Jurkat, Clone E6-1 (cell line): ENCODE measurements at regions not wholly inside any gene's neighbourhood (a gene's known extent, or its start where the extent isn't known, plus 50 kb on each side); places are given as distances from the start of the nearest gene placed in this dataset.

Experiments
- DNase-seq: peaks from one replicate; pipeline ENCODE4 v3.0.0-alpha.2; 2011; ENCODE audit warnings: low read depth, low spot score
- H3K4me3 ChIP-seq: 2 replicates; pipeline ENCODE4 v1.5.1; 2011; ENCODE audit warnings: mild to moderate bottlenecking, low read length, control low read depth, moderate library complexity

- DNase-seq = no peak
- H3K4me3 ChIP-seq = no peak overlapping the region
Observed at GRCh38 chr4:18314731-18315130, 293.2 kb upstream of the LCORL start.

- no peak overlapping the region for H3K4me3 ChIP-seq
- no peak for DNase-seq
Observed at GRCh38 chr4:18297684-18298083, 276.1 kb upstream of the LCORL start.

- no peak for DNase-seq
- H3K4me3 ChIP-seq = no peak overlapping the region
Observed at GRCh38 chr4:18296411-18296810, 274.9 kb upstream of the LCORL start.

DNA sequence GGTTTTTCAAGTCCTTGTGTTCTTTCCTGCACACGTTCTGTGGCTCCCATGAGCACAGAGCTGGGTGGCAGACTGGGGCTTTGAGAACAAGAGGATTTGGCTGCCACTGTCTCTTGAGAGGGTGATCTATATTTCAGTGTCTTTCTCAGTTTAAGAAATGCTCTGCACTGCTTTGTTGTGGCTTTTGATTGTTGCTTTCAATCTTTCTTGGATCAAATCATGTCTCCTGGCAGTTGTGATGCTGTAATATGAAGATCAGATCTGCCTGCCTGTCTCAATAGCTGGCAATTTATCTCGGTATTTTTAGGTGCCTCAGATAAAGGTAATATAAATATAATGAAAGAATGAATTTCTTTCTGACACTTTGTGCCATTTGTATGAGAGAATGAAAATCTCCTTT is 273.3 kb upstream of the LCORL start:
- DNase-seq = no peak
- H3K4me3 ChIP-seq = no peak overlapping the region

GRCh38 chr4:18294021-18294420 is 272.5 kb upstream of the LCORL start:
- no peak for DNase-seq
- no peak overlapping the region for H3K4me3 ChIP-seq

GRCh38 chr4:18292411-18292810 is 270.9 kb upstream of the LCORL start:
- no peak for DNase-seq

DNA sequence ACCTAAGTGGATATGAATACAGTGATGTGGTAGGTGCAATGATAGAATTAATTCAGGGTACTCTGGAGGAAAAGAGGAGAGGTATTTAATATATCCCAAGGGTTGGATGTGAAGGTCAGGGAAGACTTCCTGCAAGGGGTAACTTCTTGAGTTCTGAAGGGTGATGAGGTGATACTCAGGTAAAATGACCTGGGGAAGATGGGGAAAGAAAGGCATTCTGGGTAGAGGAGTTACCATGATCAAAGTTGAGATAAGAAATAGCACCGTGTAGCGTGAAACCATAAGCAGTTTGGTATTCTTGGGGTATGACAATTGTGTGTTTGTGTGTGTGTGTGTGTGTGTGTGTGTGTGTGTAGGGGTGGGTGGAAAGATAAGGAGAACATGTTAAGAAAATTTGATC is 270.4 kb upstream of the LCORL start:
- no peak for DNase-seq
- H3K4me3 ChIP-seq = no peak overlapping the region

More at GRCh38 chr4:18292411-18292810, 270.9 kb upstream of the LCORL start:
- no peak overlapping the region for H3K4me3 ChIP-seq

- H3K4me3 ChIP-seq = no peak overlapping the region
- no peak for DNase-seq
Observed at GRCh38 chr4:18291256-18291655, 269.7 kb upstream of the LCORL start.

GRCh38 chr4:18285357-18285756 is 263.8 kb upstream of the LCORL start:
- DNase-seq = no peak
- no peak overlapping the region for H3K4me3 ChIP-seq

GRCh38 chr4:18278244-18278643 is 256.7 kb upstream of the LCORL start:
- no peak overlapping the region for H3K4me3 ChIP-seq
- DNase-seq = no peak

- no peak overlapping the region for H3K4me3 ChIP-seq
- no peak for DNase-seq
Observed at GRCh38 chr4:18262832-18263231, 241.3 kb upstream of the LCORL start.

- DNase-seq = no peak
- H3K4me3 ChIP-seq = no peak overlapping the region
Observed at GRCh38 chr4:18252052-18252451, 230.5 kb upstream of the LCORL start.

GRCh38 chr4:18250564-18250963 is 229.0 kb upstream of the LCORL start:
- no peak for DNase-seq
- no peak overlapping the region for H3K4me3 ChIP-seq

DNA sequence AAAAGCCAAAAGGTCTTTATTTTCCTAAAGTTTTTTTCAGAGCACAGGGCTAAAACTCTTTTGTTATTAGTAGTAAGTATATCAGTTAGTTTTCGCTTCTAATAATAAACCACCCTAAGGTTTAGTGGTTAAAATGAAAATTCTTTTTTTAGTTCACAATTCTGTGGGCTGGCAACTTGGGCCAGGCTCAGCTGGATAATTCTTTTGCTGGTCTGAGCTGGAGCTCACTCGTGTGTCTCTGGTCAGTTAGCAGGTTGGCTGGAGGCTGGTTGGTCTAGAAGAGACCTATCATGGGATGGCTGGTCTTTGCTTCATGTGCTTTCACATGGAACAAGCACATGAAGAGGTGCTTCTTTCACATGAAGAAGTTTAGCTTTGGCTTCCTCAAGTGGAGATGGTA is 227.1 kb upstream of the LCORL start:
- H3K4me3 ChIP-seq = no peak overlapping the region
- no peak for DNase-seq

- H3K4me3 ChIP-seq = no peak overlapping the region
- DNase-seq = no peak
Observed at GRCh38 chr4:18247189-18247588, 225.6 kb upstream of the LCORL start.

- no peak for DNase-seq
- H3K4me3 ChIP-seq = no peak overlapping the region
Observed at GRCh38 chr4:18242919-18243693, 221.6 kb upstream of the LCORL start.

- DNase-seq = no peak
- no peak overlapping the region for H3K4me3 ChIP-seq
Observed at GRCh38 chr4:18241727-18242126, 220.2 kb upstream of the LCORL start.

GRCh38 chr4:18234108-18234507 is 212.6 kb upstream of the LCORL start:
- no peak overlapping the region for H3K4me3 ChIP-seq
- no peak for DNase-seq

DNA sequence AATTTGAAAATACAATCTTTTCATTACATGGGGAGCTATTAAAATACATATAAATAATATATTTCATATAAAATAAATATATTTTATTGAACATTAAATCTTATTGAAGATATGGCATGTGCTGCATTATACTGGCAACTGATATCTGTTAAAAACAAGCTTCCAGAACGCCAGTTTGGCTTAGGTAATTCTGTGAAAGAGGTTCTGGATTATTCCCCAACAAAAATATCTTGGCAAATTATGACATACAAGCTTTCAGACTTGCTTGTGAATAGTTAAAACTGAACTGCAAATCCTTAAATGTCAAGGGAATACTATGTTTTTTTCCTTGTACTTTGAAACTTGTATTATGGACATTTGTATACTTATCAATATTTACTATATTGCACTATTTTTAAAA is 210.2 kb upstream of the LCORL start:
- no peak for DNase-seq
- no peak overlapping the region for H3K4me3 ChIP-seq

GRCh38 chr4:18227880-18228279 is 206.3 kb upstream of the LCORL start:
- no peak for DNase-seq
- no peak overlapping the region for H3K4me3 ChIP-seq

GRCh38 chr4:18214411-18215055 is 193.0 kb upstream of the LCORL start:
- no peak for DNase-seq
- no peak overlapping the region for H3K4me3 ChIP-seq
